AG04449 (cell line): ENCODE measurements at regions not wholly inside any gene's neighbourhood (a gene's known extent, or its start where the extent isn't known, plus 50 kb on each side); places are given as distances from the start of the nearest gene placed in this dataset.

ENCODE experiments used
- CTCF ChIA-PET: fragments of 350-600 bp; formaldehyde crosslinking; extraction: SDS; loops from one replicate; lab custom pipeline; 2021; ENCODE audit warnings: antibody characterized with exemption; lab: Yijun Ruan, JAX
- POLR2A ChIA-PET: fragments of 400-600, 350-600 bp; formaldehyde crosslinking; extraction: SDS; loops from one replicate; lab custom pipeline; 2020; ENCODE audit warnings: antibody characterized with exemption, inconsistent platforms; lab: Yijun Ruan, JAX
- DNase-seq: peaks from one replicate; pipeline ENCODE4 v3.0.0-alpha.2; 2010; ENCODE audit warnings: low read depth, low spot score
- H3K4me3 ChIP-seq: 2 replicates; pipeline ENCODE4 v1.5.1; 2011; ENCODE audit warnings: low read depth, mild to moderate bottlenecking, control low read depth, low read length
- TF ChIP-seq, protein P1 (sequence below): IDR thresholded peaks from one replicate; pipeline ENCODE4 v1.5.1; 2011; ENCODE audit warnings: mild to moderate bottlenecking, moderate library complexity, low read length, control low read depth, inconsistent platforms; ENCODE audit not compliant: insufficient read depth; ENCODE audit errors: missing control alignments

GRCh38 chr2:198490748-198491147 lies 686.4 kb downstream of the PLCL1 start:
- ChIA-PET CTCF (no interaction called here), POLR2A (no interaction called here)
- H3K4me3 ChIP-seq = no peak overlapping the region
- no peak for DNase-seq
- TF ChIP-seq, protein P1, sequence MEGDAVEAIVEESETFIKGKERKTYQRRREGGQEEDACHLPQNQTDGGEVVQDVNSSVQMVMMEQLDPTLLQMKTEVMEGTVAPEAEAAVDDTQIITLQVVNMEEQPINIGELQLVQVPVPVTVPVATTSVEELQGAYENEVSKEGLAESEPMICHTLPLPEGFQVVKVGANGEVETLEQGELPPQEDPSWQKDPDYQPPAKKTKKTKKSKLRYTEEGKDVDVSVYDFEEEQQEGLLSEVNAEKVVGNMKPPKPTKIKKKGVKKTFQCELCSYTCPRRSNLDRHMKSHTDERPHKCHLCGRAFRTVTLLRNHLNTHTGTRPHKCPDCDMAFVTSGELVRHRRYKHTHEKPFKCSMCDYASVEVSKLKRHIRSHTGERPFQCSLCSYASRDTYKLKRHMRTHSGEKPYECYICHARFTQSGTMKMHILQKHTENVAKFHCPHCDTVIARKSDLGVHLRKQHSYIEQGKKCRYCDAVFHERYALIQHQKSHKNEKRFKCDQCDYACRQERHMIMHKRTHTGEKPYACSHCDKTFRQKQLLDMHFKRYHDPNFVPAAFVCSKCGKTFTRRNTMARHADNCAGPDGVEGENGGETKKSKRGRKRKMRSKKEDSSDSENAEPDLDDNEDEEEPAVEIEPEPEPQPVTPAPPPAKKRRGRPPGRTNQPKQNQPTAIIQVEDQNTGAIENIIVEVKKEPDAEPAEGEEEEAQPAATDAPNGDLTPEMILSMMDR = no peak

GRCh38 chr2:198488964-198489363 lies 684.6 kb downstream of the PLCL1 start:
- H3K4me3 ChIP-seq = no peak overlapping the region
- no peak for DNase-seq
- TF ChIP-seq, protein P1 = no peak
- POLR2A ChIA-PET = no interaction called here
- CTCF ChIA-PET = no interaction called here

GRCh38 chr2:198483051-198483450 lies 678.7 kb downstream of the PLCL1 start:
- POLR2A ChIA-PET = no interaction called here

DNA sequence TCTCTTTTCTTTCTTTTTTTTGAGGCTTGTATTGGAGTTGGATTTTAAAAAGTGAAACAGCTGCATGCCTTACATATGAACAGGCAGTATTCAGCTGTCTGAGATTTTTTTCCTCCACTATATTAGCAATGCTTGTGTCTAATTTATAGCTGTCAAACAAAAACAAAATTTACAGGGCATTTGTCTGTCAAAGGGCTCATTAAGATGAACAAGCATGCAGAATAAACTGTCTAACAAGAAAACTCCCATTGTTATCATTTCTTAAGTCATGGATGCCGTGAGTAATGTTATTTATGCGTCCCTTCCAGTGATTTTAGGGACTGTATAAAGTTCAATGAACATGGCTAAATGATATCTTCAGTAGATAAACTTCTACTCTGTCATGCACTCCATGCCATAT lies 674.7 kb downstream of the PLCL1 start:
- TF ChIP-seq, protein P1 = no peak
- ChIA-PET CTCF (no interaction called here), POLR2A (interaction anchor here (0.7 kb wide), 1 partner anchor 21 kb away, joined by 3 read pairs; no protein-coding TSS in a partner anchor)
- no peak overlapping the region for H3K4me3 ChIP-seq
- DNase-seq = no peak

More at GRCh38 chr2:198483051-198483450, 678.7 kb downstream of the PLCL1 start:
- DNase-seq = no peak
- TF ChIP-seq, protein P1 = no peak
- H3K4me3 ChIP-seq = no peak overlapping the region
- CTCF ChIA-PET = no interaction called here

DNA sequence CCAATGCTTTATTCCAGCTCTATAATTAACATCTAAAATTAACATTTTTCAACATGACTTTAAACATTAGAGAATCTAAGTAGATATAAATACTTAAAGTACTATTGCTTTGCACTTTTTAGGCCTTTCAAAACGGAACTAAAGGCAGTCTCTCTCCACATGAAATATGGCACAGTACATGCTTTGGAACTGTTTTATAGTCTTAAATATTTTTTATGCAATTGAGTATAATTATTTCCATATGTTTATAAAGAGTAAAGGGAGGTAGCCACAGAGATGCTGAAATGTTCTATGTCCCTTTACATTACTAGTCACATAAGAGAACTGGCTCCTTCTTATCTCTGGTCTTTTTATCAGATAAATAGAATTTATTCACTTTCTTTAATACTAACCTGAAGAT lies 674.0 kb downstream of the PLCL1 start:
- ChIA-PET CTCF (no interaction called here), POLR2A (interaction anchor here (0.7 kb wide), 1 partner anchor 20 kb away, joined by 3 read pairs; no protein-coding TSS in a partner anchor)
- TF ChIP-seq, protein P1 = no peak
- no peak for DNase-seq
- no peak overlapping the region for H3K4me3 ChIP-seq

- ChIA-PET CTCF (interaction anchor here (1.0 kb wide), 1 partner anchor 12 kb away, joined by 3 read pairs; no protein-coding TSS in a partner anchor), POLR2A (no interaction called here)
Observed at GRCh38 chr2:198476007-198476406, 671.6 kb downstream of the PLCL1 start.

More at GRCh38 chr2:198476007-198476406, 671.6 kb downstream of the PLCL1 start:
- H3K4me3 ChIP-seq = no peak overlapping the region
- DNase-seq = no peak
- TF ChIP-seq, protein P1 = no peak
